Sciatic nerve (tissue), 2 donors: ENCODE measurements at regions not wholly inside any gene's neighbourhood (a gene's known extent, or its start where the extent isn't known, plus 50 kb on each side); places are given as distances from the start of the nearest gene placed in this dataset.
"Not testable (repeated sequence)": the region's sequence is repeated elsewhere in the genome, so short reads cannot be mapped to it uniquely, and the experiment has no call there.

Experiments used
- ATAC-seq: fragments of 200-7000 bp; cut with Tn5 transposase; one replicate; pipeline ENCODE4 v1.9.1; 2020; ENCODE audit warnings: mild to moderate bottlenecking, moderate library complexity
- DNase-seq: peaks from one replicate; pipeline ENCODE4 v3.0.0-alpha.2; 2020; ENCODE audit warnings: low spot score
- intact Hi-C: fragments of 100-400 bp; cut with DNase I; formaldehyde crosslinking; loops from one replicate; pipeline ENCODE4 v1.14.2; 2022
- donor health status: DM: no; HTN: no; CAD: no.
- donor health status: DM: no; HTN: no; CAD: no.

GRCh38 chrX:873016-873415 lies 242.4 kb downstream of the SHOX start:
- DNase-seq (no peak), ATAC-seq (no peak)
- intact Hi-C loops: no loop called here

- DNase-seq (peak; percentile 22), ATAC-seq (no peak)
- intact Hi-C loops: no loop called here
Measured at GRCh38 chrX:872090-872489, 241.5 kb downstream of the SHOX start.

- ATAC-seq: no peak
- intact Hi-C loops: no loop called here
- peak; percentile 3 for DNase-seq
Measured at GRCh38 chrX:871626-872025, 241.0 kb downstream of the SHOX start.

- DNase-seq: peak; percentile 18
- no peak for ATAC-seq
Measured at GRCh38 chrX:867966-868647, 237.5 kb downstream of the SHOX start.

GRCh38 chrX:867502-867901 lies 236.9 kb downstream of the SHOX start:
- intact Hi-C loops: no loop called here
- ATAC-seq (no peak), DNase-seq (no peak)

More at GRCh38 chrX:867966-868647, 237.5 kb downstream of the SHOX start:
- intact Hi-C loops: no loop called here

GRCh38 chrX:866441-866990 lies 235.9 kb downstream of the SHOX start:
- DNase-seq: peak; percentile 31

GRCh38 chrX:865422-865821 lies 234.8 kb downstream of the SHOX start:
- ATAC-seq (no peak), DNase-seq (no peak)
- intact Hi-C loops: no loop called here

More at GRCh38 chrX:866441-866990, 235.9 kb downstream of the SHOX start:
- intact Hi-C loops: no loop called here
- ATAC-seq: no peak

- intact Hi-C loops: no loop called here
- DNase-seq (no peak), ATAC-seq (no peak)
Measured at GRCh38 chrX:861921-862320, 231.3 kb downstream of the SHOX start.

- ATAC-seq (no peak), DNase-seq (peak; percentile 26)
- intact Hi-C loops: no loop called here
Measured at GRCh38 chrX:861340-861890, 230.8 kb downstream of the SHOX start.

GRCh38 chrX:859329-859728 lies 228.7 kb downstream of the SHOX start:
- ATAC-seq (no peak), DNase-seq (no peak)
- intact Hi-C loops: no loop called here

GRCh38 chrX:858542-859078 lies 228.0 kb downstream of the SHOX start:
- DNase-seq (no peak), ATAC-seq (no peak)
- intact Hi-C loops: no loop called here

- DNase-seq (no peak), ATAC-seq (no peak)
- intact Hi-C loops: no loop called here
Measured at GRCh38 chrX:857376-857775, 226.8 kb downstream of the SHOX start.

- DNase-seq: peak; percentile 15
- no peak for ATAC-seq
- intact Hi-C loops: no loop called here
Measured at GRCh38 chrX:856566-857290, 226.1 kb downstream of the SHOX start.

- DNase-seq: no peak
- intact Hi-C loops: no loop called here
- no peak for ATAC-seq
Measured at GRCh38 chrX:853304-853703, 222.7 kb downstream of the SHOX start.

- intact Hi-C loops: no loop called here
- no peak for ATAC-seq
- no peak for DNase-seq
Measured at GRCh38 chrX:850471-850916, 219.9 kb downstream of the SHOX start.

GRCh38 chrX:848386-848785 lies 217.8 kb downstream of the SHOX start:
- DNase-seq (no peak), ATAC-seq (no peak)
- intact Hi-C loops: no loop called here

- ATAC-seq (no peak), DNase-seq (no peak)
- intact Hi-C loops: no loop called here
Measured at GRCh38 chrX:843306-843705, 212.7 kb downstream of the SHOX start.

GRCh38 chrX:840556-840955 lies 210.0 kb downstream of the SHOX start:
- DNase-seq (no peak), ATAC-seq (no peak)
- intact Hi-C loops: no loop called here

GRCh38 chrX:838666-839065 lies 208.1 kb downstream of the SHOX start:
- DNase-seq, intact Hi-C loops, ATAC-seq: not testable (repeated sequence)

GRCh38 chrX:835857-836256 lies 205.3 kb downstream of the SHOX start:
- DNase-seq, ATAC-seq, intact Hi-C loops: not testable (repeated sequence)
